T-cell (primary cell): ENCODE measurements at regions not wholly inside any gene's neighbourhood (a gene's known extent, or its start where the extent isn't known, plus 50 kb on each side); places are given as distances from the start of the nearest gene placed in this dataset.

ENCODE experiments used
- ATAC-seq, 4 experiments: fragments of 200-7000 bp in 3 of 4; fragments of 150-1000 bp in 1 of 4; cut with Tn5 transposase; replicated peaks in 1 of 4; 1 replicate in 3 of 4; 2 replicates in 1 of 4; pipeline ENCODE4 v1.10.0; 2021; ENCODE audit warnings: moderate library complexity in 3 of 4, mild to moderate bottlenecking in 2 of 4, moderate number of reproducible peaks in 1 of 4
- CTCF ChIA-PET, 2 donors: fragments of 300-600 bp; sonication (Branson Sonifier 250); formaldehyde crosslinking; loops; one replicate each; lab custom pipeline; 2022; ENCODE audit warnings: antibody characterized with exemption in 2 of 2; lab: Charles Lee
- POLR2A ChIA-PET, 2 donors: fragments of 300-600 bp; sonication (Branson Sonifier 250); formaldehyde crosslinking; loops; one replicate each; lab custom pipeline; 2022; ENCODE audit warnings: antibody characterized with exemption in 2 of 2; lab: Charles Lee
- DNase-seq, 35 experiments: peaks; one replicate each; pipeline versions ENCODE4 v3.0.0 to v3.0.0-alpha.2; 2013 to 2023
- H3K27ac ChIP-seq: one replicate; pipeline ENCODE4 v1.5.1; 2013; ENCODE audit warnings: low read length
- H3K27me3 ChIP-seq, 2 experiments: replicated peaks in 1 of 2; 1 replicate in 1 of 2; 2 replicates in 1 of 2; pipeline versions ENCODE4 v1.6.1 to v1.7.0; 2013; ENCODE audit warnings: low read length in 1 of 2, mixed read lengths in 1 of 2; ENCODE audit not compliant: control insufficient read depth in 2 of 2, insufficient read depth in 2 of 2; ENCODE audit errors: extremely low read depth in 1 of 2
- H3K36me3 ChIP-seq, 2 donors: 1 replicate in 1 of 2; 2 replicates in 1 of 2; pipeline versions ENCODE4 v1.6.1 to v1.7.0; 2013; ENCODE audit warnings: low read length in 1 of 2; ENCODE audit not compliant: control insufficient read depth in 2 of 2, insufficient read depth in 1 of 2; ENCODE audit errors: extremely low read depth in 1 of 2
- H3K4me1 ChIP-seq, 2 experiments: 1 replicate in 1 of 2; 2 replicates in 1 of 2; pipeline versions ENCODE4 v1.6.1 to v1.7.0; 2013; ENCODE audit warnings: low read length in 2 of 2, mixed read lengths in 1 of 2; ENCODE audit not compliant: insufficient read depth in 2 of 2, control insufficient read depth in 1 of 2; ENCODE audit errors: extremely low read depth in 1 of 2
- H3K4me3 ChIP-seq, 2 donors: 1 replicate in 1 of 2; 2 replicates in 1 of 2; pipeline versions ENCODE4 v1.5.1 to v1.7.0; 2013; ENCODE audit warnings: mild to moderate bottlenecking in 2 of 2, low read length in 1 of 2, moderate library complexity in 1 of 2; ENCODE audit not compliant: control insufficient read depth in 1 of 2; ENCODE audit errors: extremely low read depth in 1 of 2
- H3K9me3 ChIP-seq: 2 replicates; pipeline ENCODE4 v1.7.0; 2013
- H3K27ac Mint-ChIP-seq, 2 donors: one replicate each; pipeline ENCODE4 v1.8.0; 2020 to 2021; ENCODE audit warnings: mild to moderate bottlenecking in 2 of 2, mixed read lengths in 2 of 2
- H3K27me3 Mint-ChIP-seq, 2 donors: one replicate each; pipeline ENCODE4 v1.8.0; 2021 to 2022; ENCODE audit warnings: mixed read lengths in 2 of 2
- H3K36me3 Mint-ChIP-seq: one replicate; pipeline ENCODE4 v1.8.0; 2021; ENCODE audit warnings: mixed read lengths
- H3K4me1 Mint-ChIP-seq, 3 donors: one replicate each; pipeline ENCODE4 v1.8.0; 2020 to 2022; ENCODE audit warnings: mixed read lengths in 3 of 3, mild to moderate bottlenecking in 1 of 3
- H3K4me3 Mint-ChIP-seq, 3 donors: one replicate each; pipeline ENCODE4 v1.8.0; 2020 to 2022; ENCODE audit warnings: mild to moderate bottlenecking in 3 of 3, mixed read lengths in 3 of 3, moderate library complexity in 3 of 3
- H3K9me3 Mint-ChIP-seq, 3 donors: one replicate each; pipeline ENCODE4 v1.8.0; 2020 to 2022; ENCODE audit warnings: mixed read lengths in 3 of 3
- WGBS: methylation state at CpG from one replicate; pipeline ENCODE4 v1.1.5; 2013; ENCODE audit warnings: missing lambda C conversion rate; ENCODE audit not compliant: insufficient coverage; 5-methylcytosine and 5-hydroxymethylcytosine counted together

DNA sequence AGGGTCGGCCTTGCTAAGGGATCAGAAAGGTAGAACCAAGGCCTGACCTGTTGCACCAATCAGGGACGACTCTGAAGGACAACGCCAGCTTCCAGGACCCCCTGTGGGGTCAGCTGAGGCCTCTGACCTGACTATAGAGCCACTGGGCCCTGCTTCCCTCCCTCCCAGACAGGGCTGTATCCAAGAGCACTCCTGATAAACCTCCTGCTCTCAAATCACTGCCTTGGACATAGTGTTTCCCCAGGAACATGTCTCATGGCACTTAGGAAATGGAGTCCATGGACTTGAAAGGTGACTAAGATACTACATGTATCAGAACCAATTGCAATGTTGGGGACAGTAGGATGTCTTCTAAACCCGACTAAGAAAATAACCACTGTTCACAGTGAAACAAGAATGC lies 117.8 kb upstream of the OPCML start:
- DNase-seq (no peak), ATAC-seq (no peak)
- CTCF ChIA-PET, result no interaction called here
- POLR2A ChIA-PET, result no interaction called here
- H3K27ac Mint-ChIP-seq, result no peak overlapping the region
- no peak overlapping the region for H3K4me3 ChIP-seq
- H3K9me3 Mint-ChIP-seq, result peaks cover 2 to 10% (median 5%) of the 10 kb centered on the region in 3 donors
- peaks cover 0 to 5% of the 10 kb centered on the region in 2 donors for H3K27me3 Mint-ChIP-seq
- no peaks in the 10 kb centered on the region for H3K36me3 ChIP-seq
- no peaks in the 10 kb centered on the region for H3K4me1 ChIP-seq
- H3K4me3 Mint-ChIP-seq, result no peak overlapping the region
- no peaks in the 10 kb centered on the region for H3K4me1 Mint-ChIP-seq
- no peaks in the 10 kb centered on the region for H3K36me3 Mint-ChIP-seq
- H3K9me3 ChIP-seq, result no peaks in the 10 kb centered on the region
- no peak overlapping the region for H3K27ac ChIP-seq
- H3K27me3 ChIP-seq, result no peaks in the 10 kb centered on the region
- WGBS, result 66% methylated on average over 3 of the region's 4 CpGs

DNA sequence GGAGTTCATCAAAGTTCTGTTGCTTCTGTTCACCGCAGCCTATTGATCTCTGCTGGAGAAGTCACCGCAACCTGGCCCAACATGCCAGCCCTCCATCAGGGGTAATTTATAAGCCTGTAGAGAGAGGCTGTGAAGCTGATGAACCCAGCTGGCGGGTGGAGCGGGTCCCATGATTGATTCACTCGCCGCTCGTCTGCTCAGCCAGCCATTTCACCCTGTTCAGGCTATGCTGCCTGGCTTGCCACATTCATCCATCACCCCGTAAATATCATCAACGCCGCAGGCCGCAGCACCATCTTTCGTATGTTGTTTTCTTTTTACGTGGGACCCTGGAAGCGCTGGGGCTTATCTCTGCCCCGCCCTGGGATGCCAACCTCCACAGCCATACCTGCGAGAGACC lies 116.7 kb upstream of the OPCML start:
- Histone ChIP-seq H3K4me3 (no peak overlapping the region), H3K4me1 (no peaks in the 10 kb centered on the region), H3K27ac (no peak overlapping the region), H3K36me3 (no peaks in the 10 kb centered on the region), H3K27me3 (no peaks in the 10 kb centered on the region), H3K9me3 (no peaks in the 10 kb centered on the region)
- ChIA-PET POLR2A (no interaction called here), CTCF (no interaction called here)
- Mint-ChIP-seq H3K9me3 (peaks cover 2 to 10% (median 5%) of the 10 kb centered on the region in 3 donors), H3K4me3 (no peak overlapping the region), H3K27ac (no peak overlapping the region), H3K4me1 (no peaks in the 10 kb centered on the region), H3K36me3 (no peaks in the 10 kb centered on the region), H3K27me3 (peaks cover 0 to 5% of the 10 kb centered on the region in 2 donors)
- DNase-seq (no peak), ATAC-seq (no peak)
- 99% methylated on average over 11 of the region's 16 CpGs for WGBS

DNA sequence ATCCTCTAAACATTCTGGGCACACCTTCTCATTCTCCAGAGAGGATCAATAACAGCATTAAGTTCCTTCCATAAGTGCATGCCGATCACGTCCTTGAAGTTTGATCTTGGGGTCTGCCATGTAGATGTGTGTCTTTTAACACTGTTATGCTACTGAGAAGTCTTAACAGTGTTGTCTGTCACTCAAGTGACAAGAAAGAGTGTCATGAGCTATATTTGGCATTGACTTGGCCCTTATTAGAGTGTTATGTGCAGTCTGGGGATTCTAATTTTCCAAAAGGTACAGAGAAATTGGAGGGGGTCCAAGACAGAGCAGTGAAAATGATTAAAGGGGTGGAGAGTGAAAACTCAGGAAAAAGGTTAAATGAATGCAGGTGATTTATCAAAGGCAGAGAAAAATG lies 107.1 kb upstream of the OPCML start:
- H3K27ac ChIP-seq, result no peak overlapping the region
- 60% methylated on average over 2 of the region's 2 CpGs for WGBS
- peaks cover 0 to 5% of the 10 kb centered on the region in 2 experiments for H3K27me3 ChIP-seq
- peaks cover 5 to 12% of the 10 kb centered on the region in 2 donors for H3K27me3 Mint-ChIP-seq
- H3K4me1 ChIP-seq, result no peaks in the 10 kb centered on the region
- no peak overlapping the region for H3K27ac Mint-ChIP-seq
- no peaks in the 10 kb centered on the region for H3K9me3 ChIP-seq
- ChIA-PET POLR2A (no interaction called here), CTCF (no interaction called here)
- no peak overlapping the region for H3K4me3 ChIP-seq
- peaks cover 0 to 4% (median 0%) of the 10 kb centered on the region in 3 donors for H3K9me3 Mint-ChIP-seq
- DNase-seq (no peak), ATAC-seq (no peak)
- no peaks in the 10 kb centered on the region for H3K36me3 ChIP-seq
- H3K4me3 Mint-ChIP-seq, result no peak overlapping the region
- H3K4me1 Mint-ChIP-seq, result no peaks in the 10 kb centered on the region
- no peaks in the 10 kb centered on the region for H3K36me3 Mint-ChIP-seq

DNA sequence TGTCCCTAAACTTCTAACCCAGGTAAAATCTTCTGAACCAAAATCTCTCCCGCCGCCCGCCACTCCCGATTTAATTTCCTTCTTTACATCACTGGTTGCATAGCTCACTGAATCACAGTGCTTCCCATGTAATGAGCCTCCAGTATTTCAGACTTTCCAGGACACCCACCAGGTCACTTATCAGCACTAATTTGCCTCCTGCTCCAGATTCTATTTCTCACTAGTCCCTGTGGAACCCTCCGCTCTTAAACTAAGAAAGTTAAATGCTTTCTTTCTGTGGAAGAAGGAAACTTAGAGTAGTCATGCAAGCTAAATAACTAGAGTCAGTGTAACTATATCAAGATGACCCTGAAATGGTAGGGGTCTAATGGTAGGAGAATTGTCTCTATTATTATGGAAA lies 106.6 kb upstream of the OPCML start:
- DNase-seq, result no peak
- Histone ChIP-seq H3K27ac (no peak overlapping the region), H3K36me3 (no peaks in the 10 kb centered on the region), H3K9me3 (no peaks in the 10 kb centered on the region), H3K27me3 (peaks cover 0 to 5% of the 10 kb centered on the region in 2 experiments), H3K4me1 (no peaks in the 10 kb centered on the region), H3K4me3 (no peak overlapping the region)
- Mint-ChIP-seq H3K4me1 (no peaks in the 10 kb centered on the region), H3K36me3 (no peaks in the 10 kb centered on the region), H3K9me3 (peaks cover 0 to 8% (median 0%) of the 10 kb centered on the region in 3 donors), H3K27ac (no peak overlapping the region), H3K27me3 (peaks cover 5 to 12% of the 10 kb centered on the region in 2 donors), H3K4me3 (no peak overlapping the region)
- POLR2A ChIA-PET, result no interaction called here
- ATAC-seq, result no peak
- WGBS, result 94% methylated on average over 4 of the region's 5 CpGs
- CTCF ChIA-PET, result no interaction called here

DNA sequence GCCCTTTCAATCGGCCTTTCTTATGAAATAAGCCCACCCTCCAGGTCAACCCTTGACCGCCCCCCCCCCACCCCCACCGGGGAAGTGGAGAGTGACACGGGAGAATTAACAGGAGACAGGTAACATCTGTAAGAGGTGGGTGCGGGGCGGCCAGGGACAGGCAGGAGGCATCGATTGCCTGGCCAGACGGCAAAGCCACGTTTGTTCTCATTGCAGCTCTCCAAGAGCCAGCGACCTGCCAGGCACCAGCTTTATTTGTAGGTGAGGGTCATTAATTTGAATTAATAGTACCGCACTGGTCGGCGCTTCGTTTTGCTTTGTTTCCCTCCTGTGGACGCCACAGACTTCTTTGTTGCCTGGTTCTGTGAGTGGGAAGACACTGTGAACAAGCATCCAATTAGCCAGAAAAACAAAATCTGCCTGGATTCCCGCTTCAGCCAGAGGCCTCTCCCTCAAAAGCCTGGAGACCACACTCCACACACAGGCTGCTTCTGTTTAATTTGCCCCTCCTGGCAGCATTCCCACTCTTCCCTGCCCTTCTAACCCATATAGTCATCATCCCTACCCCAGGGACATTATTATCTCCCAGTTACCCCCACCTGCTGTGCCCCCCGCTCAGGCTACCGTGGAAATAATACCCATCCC lies 104.5 kb upstream of the OPCML start:
- Mint-ChIP-seq H3K4me3 (no peak overlapping the region), H3K36me3 (no peaks in the 10 kb centered on the region), H3K4me1 (no peaks in the 10 kb centered on the region), H3K27me3 (peaks cover 5 to 12% of the 10 kb centered on the region in 2 donors), H3K27ac (no peak overlapping the region), H3K9me3 (peaks cover 0 to 9% (median 0%) of the 10 kb centered on the region in 3 donors)
- Histone ChIP-seq H3K4me3 (no peak overlapping the region), H3K4me1 (no peaks in the 10 kb centered on the region), H3K9me3 (no peaks in the 10 kb centered on the region), H3K36me3 (no peaks in the 10 kb centered on the region), H3K27ac (no peak overlapping the region), H3K27me3 (peaks cover 0 to 5% of the 10 kb centered on the region in 2 experiments)
- WGBS, result 65% methylated on average over 6 of the region's 18 CpGs
- ChIA-PET CTCF (no interaction called here), POLR2A (no interaction called here)
- ATAC-seq, result no peak
- DNase-seq, result no peak

DNA sequence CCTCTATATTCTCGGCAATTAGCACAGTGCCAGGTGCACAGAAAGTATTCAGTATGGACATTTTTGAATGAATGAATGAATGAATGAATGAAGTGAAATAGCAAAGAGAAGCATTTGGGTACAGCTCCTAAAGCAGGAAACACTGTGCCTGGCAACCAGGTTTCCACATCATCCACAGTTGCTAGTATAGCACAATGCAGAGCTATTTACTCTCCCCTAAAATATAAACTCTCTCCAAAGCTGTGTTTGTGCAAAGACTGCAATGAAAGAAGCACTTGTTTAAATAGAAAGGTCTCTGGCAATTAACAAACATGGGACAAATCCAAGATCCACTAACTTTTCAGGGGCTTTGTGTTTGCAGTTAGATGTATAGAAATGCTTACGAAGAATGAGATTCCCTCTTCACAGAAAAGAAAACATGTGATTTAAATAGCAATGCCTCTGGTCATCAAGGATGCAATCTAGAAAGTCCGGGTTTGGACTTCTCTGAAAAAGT lies 103.0 kb upstream of the OPCML start:
- POLR2A ChIA-PET, result no interaction called here
- H3K4me1 Mint-ChIP-seq, result no peaks in the 10 kb centered on the region
- H3K4me3 Mint-ChIP-seq, result no peak overlapping the region

More for the DNA sequence above, 103.0 kb upstream of the OPCML start:
- Histone ChIP-seq H3K36me3 (no peaks in the 10 kb centered on the region), H3K27me3 (peaks cover 0 to 5% of the 10 kb centered on the region in 2 experiments), H3K27ac (no peak overlapping the region), H3K4me3 (no peak overlapping the region), H3K9me3 (no peaks in the 10 kb centered on the region), H3K4me1 (no peaks in the 10 kb centered on the region)
- peaks cover 0 to 9% (median 0%) of the 10 kb centered on the region in 3 donors for H3K9me3 Mint-ChIP-seq
- no peak overlapping the region for H3K27ac Mint-ChIP-seq
- no CpG with 5 or more reads among the region's 3 CpGs for WGBS
- ATAC-seq (no peak), DNase-seq (no peak)
- H3K36me3 Mint-ChIP-seq, result no peaks in the 10 kb centered on the region
- CTCF ChIA-PET, result no interaction called here
- peaks cover 5 to 12% of the 10 kb centered on the region in 2 donors for H3K27me3 Mint-ChIP-seq
